Right lobe of liver (tissue), 4 donors: ENCODE measurements at regions not wholly inside any gene's neighbourhood (a gene's known extent, or its start where the extent isn't known, plus 50 kb on each side); places are given as distances from the start of the nearest gene placed in this dataset.

ENCODE experiments used
- CTCF ChIP-seq, 4 donors: fragments of 200-600 bp in 3 of 4; fragments of 450-650 bp in 1 of 4; IDR thresholded peaks; one replicate each; pipeline versions ENCODE4 v1.5.1 to v1.8.0; 2016 to 2022; ENCODE audit warnings: antibody characterized with exemption in 4 of 4, mild to moderate bottlenecking in 2 of 4
- POLR2A ChIP-seq: fragments of 450-650 bp; IDR thresholded peaks from one replicate; pipeline ENCODE4 v1.6.1; 2017; ENCODE audit warnings: antibody characterized with exemption, mild to moderate bottlenecking
- donor health status: DM: no; HTN: no; CAD: no.
- donor health status: DM: no; HTN: no; CAD: no.
- donor health status: DM: no; HTN: yes; CAD: no.

GRCh38 chr10:44017483-44018145 lies 367.3 kb downstream of the CXCL12 start:
- no peak for TF ChIP-seq CTCF (IDR thresholded peaks at IDR 0.05)
- TF ChIP-seq POLR2A, result no peak
